ENCODE measurements at regions not wholly inside any gene's neighbourhood (a gene's known extent, or its start where the extent isn't known, plus 50 kb on each side); places are given as distances from the start of the nearest gene placed in this dataset.

DNA sequence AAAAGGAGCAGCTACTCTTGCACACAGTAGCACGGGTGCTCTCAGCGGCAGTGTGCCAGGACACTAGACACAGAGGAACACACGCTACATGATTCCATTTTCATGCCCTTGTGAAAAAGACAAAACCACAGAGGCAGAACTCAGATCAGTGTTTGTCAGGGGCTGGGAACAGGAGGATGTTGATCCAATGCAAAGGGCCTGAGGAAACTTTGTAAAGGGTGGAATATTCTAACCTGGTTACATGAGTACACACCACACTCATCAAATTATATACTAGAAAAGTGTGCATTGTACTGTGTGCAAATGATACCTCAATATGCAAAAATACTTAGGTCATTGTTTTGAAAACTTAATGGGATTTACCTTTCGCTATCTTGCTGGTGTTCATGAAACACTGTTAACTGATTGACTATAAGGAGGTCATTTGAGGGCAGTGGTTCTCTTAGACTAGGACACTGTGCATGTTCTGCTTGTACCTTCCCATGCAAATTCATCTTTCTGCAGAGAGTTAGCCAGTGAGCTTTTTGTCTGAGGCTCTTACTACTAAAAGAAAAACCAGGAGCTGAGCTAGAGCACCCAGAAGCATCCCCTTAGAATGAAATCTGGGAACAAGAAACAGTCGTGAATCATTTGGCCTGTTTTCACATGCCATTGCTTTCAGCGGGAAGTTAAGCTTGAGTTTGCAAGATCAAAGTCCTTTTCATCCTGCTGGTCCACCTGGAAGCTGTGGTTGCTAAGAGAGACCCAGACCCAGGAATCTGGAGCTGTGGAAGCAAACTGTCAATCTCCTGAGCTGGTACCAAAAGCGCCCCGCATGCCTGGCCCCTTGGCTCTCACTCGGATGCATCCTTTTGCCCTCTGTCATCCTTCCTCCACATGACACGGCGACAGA lies 204.8 kb downstream of the TTLL2 start:
- H3K4me1 ChIP-seq (ENCODE audit: control insufficient read depth in 1 of 2, insufficient read depth in 2 of 2, low read length in 2 of 2), result no peaks in the 10 kb centered on the region
- H3K27me3 ChIP-seq (ENCODE audit: insufficient read depth, low read length), result peaks cover 21% of the 10 kb centered on the region
- no TSS peak for BruUV-seq (replicated peaks)
- H3K9me2 ChIP-seq (ENCODE audit: insufficient read depth), result no peaks in the 10 kb centered on the region
- ChIA-PET POLR2A (no interaction called here), RAD21 (ENCODE audit: low non-redundant PET in 1 of 2, low total read pairs in 2 of 2, uncharacterized antibody in 2 of 2, unreplicated experiment in 2 of 2) (no interaction called here), CTCF (interaction anchor here (0.6 kb wide), 1 partner anchor 15 kb away, joined by 3 read pairs; no protein-coding TSS in a partner anchor)
- H2AFZ ChIP-seq (ENCODE audit: low read depth, low read length, poor library complexity, severe bottlenecking), result no peak overlapping the region
- no peaks in the 10 kb centered on the region for H4K20me1 ChIP-seq (ENCODE audit: insufficient read depth)
- H3K4me3 ChIP-seq (replicated peaks in 1 of 2; ENCODE audit: low read depth in 1 of 2, low read length in 2 of 2), result no peak overlapping the region
- no peak for ATAC-seq
- intact Hi-C loops (cut with micrococcal nuclease), result no loop called here
- no peak for DNase-seq (ENCODE audit: low read depth, low spot score)
- no peak overlapping the region for H3K9ac ChIP-seq (ENCODE audit: low read length)
- H3K36me3 ChIP-seq (ENCODE audit: control insufficient read depth in 1 of 2, insufficient read depth in 2 of 2, low read length in 2 of 2), result no peaks in the 10 kb centered on the region
- no peaks in the 10 kb centered on the region for H3K9me3 ChIP-seq (ENCODE audit: control insufficient read depth in 1 of 2, insufficient read depth in 1 of 2, low read depth in 1 of 2, low read length in 2 of 2)
- no peaks in the 10 kb centered on the region for H3K79me2 ChIP-seq (ENCODE audit: insufficient read depth, low read length)
- TF ChIP-seq SIN3A (IDR thresholded peaks at IDR 0.05; ENCODE audit: low read depth) (no peak), EZH2 (IDR thresholded peaks at IDR 0.05) (no peak), RAD21 (IDR thresholded peaks at IDR 0.05; ENCODE audit: low read depth) (no peak), FOSL1 (IDR thresholded peaks at IDR 0.05; ENCODE audit: low read depth) (no peak), TCF7L2 (IDR thresholded peaks at IDR 0.05; ENCODE audit: borderline replicate concordance, extremely low read depth, insufficient read depth, insufficient read length) (no peak), SP1 (IDR thresholded peaks at IDR 0.05; ENCODE audit: low read depth) (no peak), ZFX (IDR thresholded peaks at IDR 0.05) (no peak), MAX (IDR thresholded peaks at IDR 0.05) (no peak), ZNF274 (IDR thresholded peaks at IDR 0.05; ENCODE audit: low read depth, low read length) (no peak), POLR2AphosphoS5 (IDR thresholded peaks at IDR 0.05; ENCODE audit: low read depth, low read length) (no peak), ATF3 (IDR thresholded peaks at IDR 0.05) (no peak), SRF (IDR thresholded peaks at IDR 0.05; ENCODE audit: low read depth) (no peak), YY1 (IDR thresholded peaks at IDR 0.05; ENCODE audit: extremely low read depth, insufficient replicate concordance, low read depth, low read length) (no peak), JUND (IDR thresholded peaks at IDR 0.05) (no peak), CBX3 (IDR thresholded peaks at IDR 0.05; ENCODE audit: low read depth) (no peak), CTCF (IDR thresholded peaks at IDR 0.05 in 2 of 3, conservative IDR thresholded peaks at IDR 0.05 in 1 of 3; ENCODE audit: borderline replicate concordance in 1 of 3, insufficient read depth in 1 of 3, low read depth in 2 of 3, low read length in 2 of 3) (no peak), ELF1 (IDR thresholded peaks at IDR 0.05; ENCODE audit: borderline replicate concordance, low read depth) (no peak), CEBPB (IDR thresholded peaks at IDR 0.05; ENCODE audit: low read depth) (no peak)
- TF ChIP-seq, protein P1, sequence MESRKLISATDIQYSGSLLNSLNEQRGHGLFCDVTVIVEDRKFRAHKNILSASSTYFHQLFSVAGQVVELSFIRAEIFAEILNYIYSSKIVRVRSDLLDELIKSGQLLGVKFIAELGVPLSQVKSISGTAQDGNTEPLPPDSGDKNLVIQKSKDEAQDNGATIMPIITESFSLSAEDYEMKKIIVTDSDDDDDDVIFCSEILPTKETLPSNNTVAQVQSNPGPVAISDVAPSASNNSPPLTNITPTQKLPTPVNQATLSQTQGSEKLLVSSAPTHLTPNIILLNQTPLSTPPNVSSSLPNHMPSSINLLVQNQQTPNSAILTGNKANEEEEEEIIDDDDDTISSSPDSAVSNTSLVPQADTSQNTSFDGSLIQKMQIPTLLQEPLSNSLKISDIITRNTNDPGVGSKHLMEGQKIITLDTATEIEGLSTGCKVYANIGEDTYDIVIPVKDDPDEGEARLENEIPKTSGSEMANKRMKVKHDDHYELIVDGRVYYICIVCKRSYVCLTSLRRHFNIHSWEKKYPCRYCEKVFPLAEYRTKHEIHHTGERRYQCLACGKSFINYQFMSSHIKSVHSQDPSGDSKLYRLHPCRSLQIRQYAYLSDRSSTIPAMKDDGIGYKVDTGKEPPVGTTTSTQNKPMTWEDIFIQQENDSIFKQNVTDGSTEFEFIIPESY (IDR thresholded peaks at IDR 0.05; ENCODE audit: extremely low read depth, insufficient replicate concordance, low read length), result no peak
- H3K4me2 ChIP-seq (ENCODE audit: low read length), result no peak overlapping the region
- H3K27ac ChIP-seq (ENCODE audit: low read depth, low read length), result no peak overlapping the region

All from HCT116 (cell line).